C4-2B (cell line): ENCODE measurements at regions not wholly inside any gene's neighbourhood (a gene's known extent, or its start where the extent isn't known, plus 50 kb on each side); places are given as distances from the start of the nearest gene placed in this dataset.

Experiments used
- ZFX ChIP-seq: fragments of 450-650 bp; IDR thresholded peaks from 2 replicates; pipeline ENCODE4 v1.6.1; 2017
- TF ChIP-seq, protein P1 (sequence below): fragments of 450-650 bp; conservative IDR thresholded peaks from 2 replicates; pipeline ENCODE4 v1.5.1; 2017; ENCODE audit warnings: mild to moderate bottlenecking

DNA sequence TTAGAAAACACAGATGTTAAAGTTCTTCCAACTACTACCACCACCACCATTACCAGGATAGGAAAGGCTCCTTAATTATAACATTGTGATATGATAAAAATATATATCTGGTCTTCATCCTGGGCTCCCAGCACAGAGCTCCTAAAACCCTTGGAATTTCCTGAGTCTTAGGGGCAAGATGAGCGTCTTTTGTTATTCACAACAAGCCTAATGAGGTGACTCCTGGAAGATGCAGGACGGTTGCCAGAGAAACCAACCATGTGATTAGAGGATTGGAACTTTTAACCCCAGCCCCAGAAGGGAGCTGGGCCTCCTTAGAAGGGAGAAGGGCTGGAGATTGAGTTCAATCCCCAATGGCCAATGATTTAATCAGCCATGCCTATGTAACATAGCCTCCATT lies 148.0 kb upstream of the ADRA1B start:
- TF ChIP-seq, protein P1, sequence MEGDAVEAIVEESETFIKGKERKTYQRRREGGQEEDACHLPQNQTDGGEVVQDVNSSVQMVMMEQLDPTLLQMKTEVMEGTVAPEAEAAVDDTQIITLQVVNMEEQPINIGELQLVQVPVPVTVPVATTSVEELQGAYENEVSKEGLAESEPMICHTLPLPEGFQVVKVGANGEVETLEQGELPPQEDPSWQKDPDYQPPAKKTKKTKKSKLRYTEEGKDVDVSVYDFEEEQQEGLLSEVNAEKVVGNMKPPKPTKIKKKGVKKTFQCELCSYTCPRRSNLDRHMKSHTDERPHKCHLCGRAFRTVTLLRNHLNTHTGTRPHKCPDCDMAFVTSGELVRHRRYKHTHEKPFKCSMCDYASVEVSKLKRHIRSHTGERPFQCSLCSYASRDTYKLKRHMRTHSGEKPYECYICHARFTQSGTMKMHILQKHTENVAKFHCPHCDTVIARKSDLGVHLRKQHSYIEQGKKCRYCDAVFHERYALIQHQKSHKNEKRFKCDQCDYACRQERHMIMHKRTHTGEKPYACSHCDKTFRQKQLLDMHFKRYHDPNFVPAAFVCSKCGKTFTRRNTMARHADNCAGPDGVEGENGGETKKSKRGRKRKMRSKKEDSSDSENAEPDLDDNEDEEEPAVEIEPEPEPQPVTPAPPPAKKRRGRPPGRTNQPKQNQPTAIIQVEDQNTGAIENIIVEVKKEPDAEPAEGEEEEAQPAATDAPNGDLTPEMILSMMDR, result no peak
- no peak for TF ChIP-seq ZFX
